CD1c-positive myeloid dendritic cell (primary cell): ENCODE measurements at regions not wholly inside any gene's neighbourhood (a gene's known extent, or its start where the extent isn't known, plus 50 kb on each side); places are given as distances from the start of the nearest gene placed in this dataset.
"Not testable (repeated sequence)": the region's sequence is repeated elsewhere in the genome, so short reads cannot be mapped to it uniquely, and the experiment has no call there.

Source experiments
- DNase-seq: peaks from one replicate; pipeline ENCODE4 v3.0.0-alpha.2; 2016; ENCODE audit errors: extremely low spot score

- no peak for DNase-seq
Observed at GRCh38 chr10:109663122-109663521, 260.2 kb downstream of the XPNPEP1 start.

- not testable (repeated sequence) for DNase-seq
Observed at GRCh38 chr10:109652612-109653011, 270.7 kb downstream of the XPNPEP1 start.

GRCh38 chr10:109650228-109650627, 273.1 kb downstream of the XPNPEP1 start:
- no peak for DNase-seq

GRCh38 chr10:109647627-109648026, 275.7 kb downstream of the XPNPEP1 start:
- DNase-seq, result no peak

GRCh38 chr10:109633846-109634245, 289.5 kb downstream of the XPNPEP1 start:
- DNase-seq, result no peak

GRCh38 chr10:109633017-109633416, 290.3 kb downstream of the XPNPEP1 start:
- DNase-seq, result not testable (repeated sequence)

- DNase-seq, result no peak
Observed at GRCh38 chr10:109624939-109625338, 298.4 kb downstream of the XPNPEP1 start.

GRCh38 chr10:109622566-109622965, 300.7 kb downstream of the XPNPEP1 start:
- no peak for DNase-seq

- DNase-seq, result no peak
Observed at GRCh38 chr10:109620396-109620795, 302.9 kb downstream of the XPNPEP1 start.

- no peak for DNase-seq
Observed at GRCh38 chr10:109619914-109620313, 303.4 kb downstream of the XPNPEP1 start.

- DNase-seq, result no peak
Observed at GRCh38 chr10:109618748-109619147, 304.6 kb downstream of the XPNPEP1 start.

GRCh38 chr10:109618301-109618700, 305.0 kb downstream of the XPNPEP1 start:
- DNase-seq, result no peak

- DNase-seq, result no peak
Observed at GRCh38 chr10:109616359-109616980, 306.8 kb downstream of the XPNPEP1 start.

GRCh38 chr10:109595356-109595755, 328.0 kb downstream of the XPNPEP1 start:
- DNase-seq, result not testable (repeated sequence)

- no peak for DNase-seq
Observed at GRCh38 chr10:109593682-109594081, 329.6 kb downstream of the XPNPEP1 start.

GRCh38 chr10:109592391-109592790, 330.9 kb downstream of the XPNPEP1 start:
- DNase-seq, result no peak

- DNase-seq, result no peak
Observed at GRCh38 chr10:109591601-109592000, 331.7 kb downstream of the XPNPEP1 start.

- DNase-seq, result no peak
Observed at GRCh38 chr10:109588259-109588658, 335.1 kb downstream of the XPNPEP1 start.

GRCh38 chr10:109587366-109587765, 335.9 kb downstream of the XPNPEP1 start:
- no peak for DNase-seq

- no peak for DNase-seq
Observed at GRCh38 chr10:109556399-109556798, 366.9 kb downstream of the XPNPEP1 start.

- DNase-seq, result not testable (repeated sequence)
Observed at GRCh38 chr10:109542050-109542603, 381.2 kb downstream of the XPNPEP1 start.

GRCh38 chr10:109534193-109534592, 389.1 kb downstream of the XPNPEP1 start:
- DNase-seq, result no peak

- DNase-seq, result no peak
Observed at GRCh38 chr10:109529258-109529657, 394.1 kb downstream of the XPNPEP1 start.

GRCh38 chr10:109517748-109518147, 405.6 kb downstream of the XPNPEP1 start:
- DNase-seq, result no peak
